ENCODE measurements at regions not wholly inside any gene's neighbourhood (a gene's known extent, or its start where the extent isn't known, plus 50 kb on each side); places are given as distances from the start of the nearest gene placed in this dataset.
"Not testable (repeated sequence)": the region's sequence is repeated elsewhere in the genome, so short reads cannot be mapped to it uniquely, and the experiment has no call there.

DNA sequence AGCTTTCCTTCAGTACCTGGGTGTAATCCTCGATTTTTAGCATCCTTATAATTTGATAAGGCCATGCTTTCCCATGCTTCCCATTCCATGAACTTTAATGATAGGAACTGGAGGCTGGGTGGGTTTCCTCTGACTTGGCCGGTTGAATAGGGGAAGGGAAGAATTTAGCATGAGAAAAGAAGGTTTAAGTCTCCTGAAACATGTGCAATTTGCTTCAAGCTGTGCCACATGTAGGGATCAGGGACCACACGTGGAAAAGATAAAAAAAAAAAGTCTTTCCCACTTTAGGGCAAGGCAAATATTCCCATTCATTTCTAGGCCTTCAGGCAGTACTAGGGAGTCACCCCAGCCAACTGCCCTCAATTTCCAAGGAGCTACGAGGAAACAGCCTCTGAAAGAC, 900.3 kb downstream of the DSC3 start:
- TF ChIP-seq, protein P1, sequence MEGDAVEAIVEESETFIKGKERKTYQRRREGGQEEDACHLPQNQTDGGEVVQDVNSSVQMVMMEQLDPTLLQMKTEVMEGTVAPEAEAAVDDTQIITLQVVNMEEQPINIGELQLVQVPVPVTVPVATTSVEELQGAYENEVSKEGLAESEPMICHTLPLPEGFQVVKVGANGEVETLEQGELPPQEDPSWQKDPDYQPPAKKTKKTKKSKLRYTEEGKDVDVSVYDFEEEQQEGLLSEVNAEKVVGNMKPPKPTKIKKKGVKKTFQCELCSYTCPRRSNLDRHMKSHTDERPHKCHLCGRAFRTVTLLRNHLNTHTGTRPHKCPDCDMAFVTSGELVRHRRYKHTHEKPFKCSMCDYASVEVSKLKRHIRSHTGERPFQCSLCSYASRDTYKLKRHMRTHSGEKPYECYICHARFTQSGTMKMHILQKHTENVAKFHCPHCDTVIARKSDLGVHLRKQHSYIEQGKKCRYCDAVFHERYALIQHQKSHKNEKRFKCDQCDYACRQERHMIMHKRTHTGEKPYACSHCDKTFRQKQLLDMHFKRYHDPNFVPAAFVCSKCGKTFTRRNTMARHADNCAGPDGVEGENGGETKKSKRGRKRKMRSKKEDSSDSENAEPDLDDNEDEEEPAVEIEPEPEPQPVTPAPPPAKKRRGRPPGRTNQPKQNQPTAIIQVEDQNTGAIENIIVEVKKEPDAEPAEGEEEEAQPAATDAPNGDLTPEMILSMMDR (conservative IDR thresholded peaks at IDR 0.05; ENCODE audit: low read depth, low read length) = no peak
- H3K4me3 ChIP-seq (ENCODE audit: low read depth, low read length) = no peak overlapping the region
- DNase-seq (ENCODE audit: low read depth) = no peak

DNA sequence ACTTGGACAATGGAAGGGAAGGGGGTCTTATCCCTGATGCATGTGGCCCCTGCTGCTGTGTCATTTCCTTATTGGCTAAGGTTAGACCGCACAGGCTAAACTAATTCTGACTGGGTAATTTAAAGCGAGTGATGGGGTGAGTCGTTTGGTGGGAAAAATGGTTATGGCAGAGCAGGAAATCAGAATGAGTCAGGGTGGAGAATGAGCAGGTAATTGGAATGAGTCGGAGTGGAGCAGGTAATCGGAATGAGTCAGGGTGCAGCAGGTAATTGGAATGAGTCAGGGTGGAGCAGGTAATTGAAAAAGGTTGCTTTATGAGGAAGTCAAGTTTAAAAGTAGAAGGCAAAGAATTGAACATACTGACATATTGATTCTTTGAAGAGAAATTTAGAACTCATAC, 901.0 kb downstream of the DSC3 start:
- DNase-seq (ENCODE audit: low read depth); H3K4me3 ChIP-seq (ENCODE audit: low read depth, low read length): not testable (repeated sequence)

DNA sequence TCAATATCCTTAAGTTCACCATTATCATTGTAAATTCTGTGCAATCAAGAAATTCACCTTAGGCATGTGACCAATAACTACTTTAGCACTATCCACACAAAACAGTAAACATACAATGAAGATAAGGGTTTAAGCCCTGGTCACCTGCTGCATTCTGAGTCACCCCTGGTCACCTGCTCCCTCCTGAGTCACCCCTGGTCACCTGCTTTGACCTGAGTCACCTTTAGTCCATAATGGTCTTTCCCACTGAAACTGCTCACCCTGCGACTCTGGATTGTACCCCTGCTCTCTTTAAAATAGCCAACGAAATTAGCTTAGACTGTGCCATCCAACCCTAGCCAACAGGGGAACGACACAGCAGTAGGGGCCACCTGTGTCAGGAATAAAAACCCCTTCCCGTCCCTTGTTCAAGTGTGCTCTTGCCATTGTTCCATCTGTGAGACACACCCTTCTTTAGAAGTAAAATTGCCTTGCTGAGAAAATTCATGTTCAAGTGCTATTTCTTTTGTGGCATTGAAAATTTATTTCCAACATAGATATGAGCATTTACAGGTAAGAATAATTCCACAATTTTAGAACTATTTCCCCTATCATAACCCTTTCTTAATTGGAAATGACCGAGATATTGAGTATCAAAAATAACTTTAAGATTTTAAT, 902.8 kb downstream of the DSC3 start:
- no peak for DNase-seq (ENCODE audit: low read depth)
- no peak overlapping the region for H3K4me3 ChIP-seq (ENCODE audit: low read depth, low read length)
- TF ChIP-seq, protein P1 (conservative IDR thresholded peaks at IDR 0.05; ENCODE audit: low read depth, low read length) = no peak

DNA sequence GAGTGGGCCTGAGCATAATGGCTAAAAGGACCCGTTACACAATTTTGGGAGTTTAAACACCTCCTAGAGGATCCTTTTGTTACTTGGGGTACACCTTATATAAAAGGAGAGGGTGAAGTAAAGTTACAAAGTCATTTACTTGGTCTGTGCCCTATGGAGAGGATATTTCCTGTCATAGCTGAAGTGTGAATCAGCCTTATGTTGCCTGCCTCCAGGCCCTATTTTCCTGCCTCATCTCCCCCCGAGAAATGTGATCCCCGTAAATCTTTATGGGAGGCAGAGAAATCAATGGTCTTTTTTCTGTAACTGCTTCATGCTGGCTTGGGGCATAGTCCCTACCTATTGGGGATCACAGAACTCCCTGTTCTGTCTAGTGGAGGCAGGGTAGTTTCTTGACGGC, 906.6 kb downstream of the DSC3 start:
- H3K4me3 ChIP-seq (ENCODE audit: low read depth, low read length) = no peak overlapping the region
- DNase-seq (ENCODE audit: low read depth) = no peak
- TF ChIP-seq, protein P1 (conservative IDR thresholded peaks at IDR 0.05; ENCODE audit: low read depth, low read length) = no peak

DNA sequence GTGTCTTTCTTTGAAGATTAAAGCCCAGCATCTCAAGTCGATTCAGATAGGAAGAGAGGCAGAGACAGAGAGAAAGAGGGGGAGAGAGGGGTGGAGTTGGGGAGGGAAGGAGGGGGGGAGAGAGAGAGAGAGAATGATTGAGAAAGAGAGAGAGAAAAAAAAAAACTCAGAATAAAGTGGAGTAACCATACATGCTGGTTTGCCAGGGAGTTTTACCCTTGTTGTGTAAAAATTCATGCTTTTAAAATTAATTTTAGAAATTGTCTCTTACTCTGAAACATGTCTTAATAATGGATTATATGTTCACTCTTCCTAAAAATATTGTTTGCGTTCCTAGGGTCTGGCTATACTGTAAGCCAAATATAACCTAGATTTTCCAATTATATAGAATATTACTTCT, 908.5 kb downstream of the DSC3 start:
- TF ChIP-seq, protein P1 (conservative IDR thresholded peaks at IDR 0.05; ENCODE audit: low read depth, low read length) = no peak
- H3K4me3 ChIP-seq (ENCODE audit: low read depth, low read length) = no peak overlapping the region
- DNase-seq (ENCODE audit: low read depth) = no peak

DNA sequence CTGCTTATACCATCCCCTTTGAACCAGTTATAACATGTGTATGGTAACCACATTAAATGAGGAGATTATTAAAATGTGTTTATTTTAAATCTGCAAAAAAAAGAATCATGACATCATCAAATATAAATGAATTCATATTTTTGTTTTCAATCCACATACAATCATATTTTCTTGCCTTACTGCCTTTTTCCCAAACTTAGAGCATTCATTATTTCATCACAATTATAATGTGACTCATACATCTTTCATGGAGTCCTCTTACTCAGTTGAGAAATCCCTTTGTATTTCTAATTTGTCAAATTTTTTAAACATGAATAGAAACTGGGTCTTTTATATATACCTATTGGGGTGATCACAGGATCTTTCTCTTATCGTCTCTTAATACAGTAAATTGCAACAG, 909.6 kb downstream of the DSC3 start:
- TF ChIP-seq, protein P1 (conservative IDR thresholded peaks at IDR 0.05; ENCODE audit: low read depth, low read length) = no peak
- DNase-seq (ENCODE audit: low read depth) = no peak
- no peak overlapping the region for H3K4me3 ChIP-seq (ENCODE audit: low read depth, low read length)

DNA sequence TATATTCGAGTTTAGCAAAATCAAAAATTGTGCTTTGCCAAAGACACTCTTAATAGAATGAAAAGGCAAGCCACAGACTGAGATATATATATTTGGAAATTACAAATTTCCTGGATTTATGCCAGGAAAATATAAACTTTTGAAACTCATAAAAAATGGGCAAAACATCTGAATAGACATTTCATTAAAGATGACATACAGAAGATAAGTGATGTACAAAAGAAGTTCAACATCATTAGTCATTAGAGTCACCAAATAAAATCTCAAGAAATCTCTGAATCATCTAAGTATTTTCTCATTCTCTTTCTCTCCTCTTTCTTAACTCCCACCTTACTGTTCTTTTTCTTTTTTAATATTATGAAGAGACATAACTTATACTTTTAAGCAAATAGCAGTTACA, 921.1 kb downstream of the DSC3 start:
- no peak for DNase-seq (ENCODE audit: low read depth)
- H3K4me3 ChIP-seq (ENCODE audit: low read depth, low read length) = no peak overlapping the region
- TF ChIP-seq, protein P1 (conservative IDR thresholded peaks at IDR 0.05; ENCODE audit: low read depth, low read length) = no peak
